HepG2 (cell line): ENCODE measurements at regions not wholly inside any gene's neighbourhood (a gene's known extent, or its start where the extent isn't known, plus 50 kb on each side); places are given as distances from the start of the nearest gene placed in this dataset.
A peak's percentile ranks its signal among the peaks of the same experiment; 100 is the strongest.

Experiments
- ASH2L ChIP-seq: fragments of 300-600, 200-600 bp; sonication (generic); IDR thresholded peaks from 2 replicates; pipeline ENCODE4 v1.7.0; 2017; ENCODE audit warnings: low read depth, mild to moderate bottlenecking, moderate library complexity, mixed read lengths, low read length; ENCODE audit not compliant: insufficient read length
- ATF7 ChIP-seq, 2 experiments: fragments of 450-650 bp in 1 of 2; sonication (generic) in 1 of 2; formaldehyde crosslinking in 1 of 2; IDR thresholded peaks; 2 replicates each; pipeline versions ENCODE4 v1.4.0 to v1.6.1; 2016 to 2020; ENCODE audit warnings: antibody characterized with exemption in 1 of 2, mild to moderate bottlenecking in 1 of 2, missing genetic modification reagents in 1 of 2
- BCL6 ChIP-seq: IDR thresholded peaks from 2 replicates; pipeline ENCODE4 v1.6.1; 2016; ENCODE audit warnings: missing genetic modification reagents, missing compliant biosample characterization
- ELF4 ChIP-seq: sonication (generic); formaldehyde crosslinking; IDR thresholded peaks from 2 replicates; pipeline ENCODE4 v1.5.0; 2020; ENCODE audit warnings: missing genetic modification reagents, mild to moderate bottlenecking, moderate library complexity, borderline replicate concordance
- FOXM1 ChIP-seq: sonication (generic); formaldehyde crosslinking; IDR thresholded peaks from 2 replicates; pipeline ENCODE4 v1.5.0; 2020; ENCODE audit warnings: missing genetic modification reagents
- FOXO1 ChIP-seq: sonication (generic); formaldehyde crosslinking; IDR thresholded peaks from 2 replicates; pipeline ENCODE4 v1.4.0; 2020; ENCODE audit warnings: missing genetic modification reagents
- GABPA ChIP-seq, 2 experiments: IDR thresholded peaks; 2 replicates each; pipeline ENCODE4 v1.6.1; 2011 to 2016; ENCODE audit warnings: low read depth in 2 of 2, low read length in 1 of 2, missing biosample characterization in 1 of 2, missing genetic modification characterization in 1 of 2
- GABPB1 ChIP-seq: IDR thresholded peaks from 2 replicates; pipeline ENCODE4 v1.6.1; 2016; ENCODE audit warnings: mild to moderate bottlenecking, missing genetic modification reagents, moderate library complexity, missing compliant biosample characterization
- GTF2F1 ChIP-seq: fragments of 150-350 bp; IDR thresholded peaks from 2 replicates; pipeline ENCODE4 v1.6.1; 2014; ENCODE audit warnings: low read length
- HHEX ChIP-seq: IDR thresholded peaks from 2 replicates; pipeline ENCODE4 v1.6.1; 2016; ENCODE audit warnings: control low read depth
- IRX3 ChIP-seq: sonication (generic); formaldehyde crosslinking; IDR thresholded peaks from 2 replicates; pipeline ENCODE4 v1.8.1; 2023; ENCODE audit warnings: mild to moderate bottlenecking, low read depth, missing genetic modification reagents, borderline replicate concordance
- NAIF1 ChIP-seq: sonication (generic); formaldehyde crosslinking; IDR thresholded peaks from 2 replicates; pipeline ENCODE4 v1.5.0; 2020; ENCODE audit warnings: mild to moderate bottlenecking, missing genetic modification reagents, borderline replicate concordance
- NFIB ChIP-seq: sonication (generic); formaldehyde crosslinking; IDR thresholded peaks from 2 replicates; pipeline ENCODE4 v1.9.0; 2021; ENCODE audit warnings: missing genetic modification reagents, mild to moderate bottlenecking, borderline replicate concordance
- PBX3 ChIP-seq: sonication (generic); formaldehyde crosslinking; IDR thresholded peaks from 2 replicates; pipeline ENCODE4 v1.8.1; 2023; ENCODE audit warnings: missing genetic modification reagents, inconsistent platforms, borderline replicate concordance
- PITX1 ChIP-seq: sonication (generic); formaldehyde crosslinking; IDR thresholded peaks from 2 replicates; pipeline ENCODE4 v1.5.1; 2020; ENCODE audit warnings: mild to moderate bottlenecking, missing genetic modification reagents
- PRPF4 ChIP-seq: fragments of 200-400 bp; formaldehyde crosslinking; IDR thresholded peaks from 2 replicates; pipeline ENCODE4 v1.6.1; 2016; ENCODE audit warnings: low read length, low read depth; ENCODE audit not compliant: poor library complexity, severe bottlenecking
- REL ChIP-seq: sonication (generic); formaldehyde crosslinking; conservative IDR thresholded peaks from 2 replicates; pipeline ENCODE4 v1.8.0; 2022; ENCODE audit warnings: mild to moderate bottlenecking, missing genetic modification reagents, moderate library complexity
- SOX6 ChIP-seq, 2 experiments: fragments of 450-650 bp in 1 of 2; sonication (generic) in 1 of 2; formaldehyde crosslinking in 1 of 2; IDR thresholded peaks; 2 replicates each; pipeline versions ENCODE4 v1.4.0 to v1.6.1; 2017 to 2020; ENCODE audit warnings: antibody characterized with exemption in 1 of 2, mild to moderate bottlenecking in 1 of 2, missing genetic modification reagents in 1 of 2
- SRF ChIP-seq: IDR thresholded peaks from 2 replicates; pipeline ENCODE4 v1.6.1; 2011; ENCODE audit warnings: mild to moderate bottlenecking, low read depth, low read length, moderate library complexity
- THAP9 ChIP-seq: sonication (generic); formaldehyde crosslinking; IDR thresholded peaks from 2 replicates; pipeline ENCODE4; 2020; ENCODE audit warnings: missing genetic modification reagents, mild to moderate bottlenecking, borderline replicate concordance
- ZBTB21 ChIP-seq: sonication (generic); formaldehyde crosslinking; IDR thresholded peaks from 2 replicates; pipeline ENCODE4 v1.4.0; 2020; ENCODE audit warnings: missing genetic modification reagents
- ZFP90 ChIP-seq: sonication (generic); formaldehyde crosslinking; IDR thresholded peaks from 2 replicates; pipeline ENCODE4 v1.8.0; 2022; ENCODE audit warnings: missing genetic modification reagents, mild to moderate bottlenecking, inconsistent platforms, borderline replicate concordance
- ZNF296 ChIP-seq: sonication (generic); formaldehyde crosslinking; conservative IDR thresholded peaks from 2 replicates; pipeline ENCODE4 v1.5.0; 2020; ENCODE audit warnings: mild to moderate bottlenecking, missing genetic modification reagents
- ZNF414 ChIP-seq: sonication (generic); formaldehyde crosslinking; IDR thresholded peaks from 2 replicates; pipeline ENCODE4 v1.5.0; 2020; ENCODE audit warnings: missing genetic modification reagents
- ZNF614 ChIP-seq: IDR thresholded peaks from 2 replicates; pipeline ENCODE4 v1.6.1; 2018; ENCODE audit warnings: missing biosample characterization, missing genetic modification reagents, inconsistent platforms, borderline replicate concordance
- ZNF616 ChIP-seq: sonication (generic); formaldehyde crosslinking; IDR thresholded peaks from 2 replicates; pipeline ENCODE4 v1.5.0; 2020; ENCODE audit warnings: low read depth, mild to moderate bottlenecking, missing genetic modification reagents
- ZNF678 ChIP-seq: sonication (generic); formaldehyde crosslinking; IDR thresholded peaks from 2 replicates; pipeline ENCODE4 v1.4.0; 2020; ENCODE audit warnings: mild to moderate bottlenecking, missing genetic modification reagents
- ZSCAN30 ChIP-seq: sonication (generic); formaldehyde crosslinking; IDR thresholded peaks from 2 replicates; pipeline ENCODE4 v1.5.0; 2020; ENCODE audit warnings: mild to moderate bottlenecking, missing genetic modification reagents

- TF ChIP-seq THAP9 (no peak), ELF4 (CRISPR knock-in tag) (no peak), PBX3 (no peak), GTF2F1 (no peak), IRX3 (CRISPR knock-in tag) (no peak), ZNF296 (no peak), SRF (no peak), NFIB (CRISPR knock-in tag) (no peak), PRPF4 (no peak), ATF7 (IDR thresholded peaks at IDR 0.05) (no peak), ATF7 (CRISPR knock-in tag; IDR thresholded peaks at IDR 0.05) (no peak), HHEX (CRISPR knock-in tag) (no peak), NAIF1 (CRISPR knock-in tag) (no peak), FOXM1 (CRISPR knock-in tag) (no peak), BCL6 (CRISPR knock-in tag) (peak; percentile 47; the same call in 1 of the 2 replicates), REL (CRISPR knock-in tag) (no peak), GABPB1 (no peak), ZNF414 (CRISPR knock-in tag) (no peak), ZBTB21 (CRISPR knock-in tag) (no peak), ZSCAN30 (no peak), ZFP90 (CRISPR knock-in tag) (no peak), ZNF616 (CRISPR knock-in tag) (no peak), ZNF678 (CRISPR knock-in tag) (no peak), GABPA (IDR thresholded peaks at IDR 0.05; ENCODE audit: low read depth, low read length) (no peak), GABPA (CRISPR knock-in tag; IDR thresholded peaks at IDR 0.05; ENCODE audit: low read depth) (no peak), ASH2L (no peak), ZNF614 (CRISPR knock-in tag) (no peak), SOX6 (IDR thresholded peaks at IDR 0.05) (no peak), SOX6 (CRISPR knock-in tag; IDR thresholded peaks at IDR 0.05) (peak; percentile 56; the same call in 1 of the 2 replicates), PITX1 (CRISPR knock-in tag) (peak; percentile 74; the same call in 1 of the 2 replicates), FOXO1 (CRISPR knock-in tag) (no peak)
Measured at GRCh38 chr16:80462917-80463316, 77.9 kb upstream of the DYNLRB2 start (continued).
